GM23248 (cell line): ENCODE measurements at regions not wholly inside any gene's neighbourhood (a gene's known extent, or its start where the extent isn't known, plus 50 kb on each side); places are given as distances from the start of the nearest gene placed in this dataset.

ENCODE experiments used
- DNase-seq: peaks from one replicate; pipeline ENCODE4 v3.0.0-alpha.2; 2015
- H2AFZ ChIP-seq: fragments of 200-600 bp; sonication (generic); 2 replicates; pipeline ENCODE4 v1.6.1; 2016; ENCODE audit warnings: antibody characterized with exemption
- H3F3A ChIP-seq: fragments of 200-600 bp; sonication (generic); 2 replicates; pipeline ENCODE4 v1.6.1; 2016; ENCODE audit warnings: mild to moderate bottlenecking, antibody characterized with exemption, mixed run types; ENCODE audit not compliant: insufficient read depth
- H3K27ac ChIP-seq: fragments of 200-600 bp; sonication (generic); 2 replicates; pipeline ENCODE4 v1.5.1; 2016; ENCODE audit warnings: mild to moderate bottlenecking
- H3K27me3 ChIP-seq: fragments of 200-600 bp; sonication (generic); replicated peaks from 2 replicates; pipeline ENCODE4 v1.6.1; 2016; ENCODE audit warnings: mild to moderate bottlenecking; ENCODE audit not compliant: insufficient read depth
- H3K36me3 ChIP-seq: fragments of 200-600 bp; sonication (generic); 2 replicates; pipeline ENCODE4 v1.6.1; 2016; ENCODE audit warnings: low read depth, mild to moderate bottlenecking
- H3K4me1 ChIP-seq: fragments of 200-600 bp; sonication (generic); 2 replicates; pipeline ENCODE4 v1.6.1; 2016; ENCODE audit warnings: mild to moderate bottlenecking; ENCODE audit not compliant: insufficient read depth
- H3K4me2 ChIP-seq: fragments of 200-600 bp; sonication (generic); one replicate; pipeline ENCODE4 v1.6.1; 2016; ENCODE audit warnings: mild to moderate bottlenecking; ENCODE audit not compliant: unreplicated experiment
- H3K4me3 ChIP-seq: fragments of 200-600 bp; sonication (generic); 2 replicates; pipeline ENCODE4 v1.5.1; 2016; ENCODE audit warnings: mild to moderate bottlenecking
- H3K79me2 ChIP-seq: fragments of 200-600 bp; sonication (generic); 2 replicates; pipeline ENCODE4 v1.6.1; 2016; ENCODE audit warnings: mild to moderate bottlenecking; ENCODE audit not compliant: insufficient read depth
- H3K9ac ChIP-seq: fragments of 200-600 bp; sonication (generic); 2 replicates; pipeline ENCODE4 v1.6.1; 2016; ENCODE audit warnings: mild to moderate bottlenecking
- H3K9me2 ChIP-seq: fragments of 200-600 bp; sonication (generic); 2 replicates; pipeline ENCODE4 v1.6.1; 2016; ENCODE audit warnings: mixed run types, mild to moderate bottlenecking, moderate library complexity; ENCODE audit not compliant: insufficient read depth
- H3K9me3 ChIP-seq: fragments of 200-600 bp; sonication (generic); one replicate; pipeline ENCODE4 v1.6.1; 2017; ENCODE audit warnings: low read depth
- H4K20me1 ChIP-seq: fragments of 200-600 bp; sonication (generic); 2 replicates; pipeline ENCODE4 v1.6.0; 2016; ENCODE audit not compliant: insufficient read depth
- EZH2 ChIP-seq: fragments of 200-600 bp; sonication (generic); IDR thresholded peaks from 2 replicates; pipeline ENCODE4 v1.6.1; 2018; ENCODE audit warnings: antibody characterized with exemption, mild to moderate bottlenecking; ENCODE audit not compliant: insufficient read depth, poor library complexity, severe bottlenecking
- EZH2phosphoT487 ChIP-seq: fragments of 200-600 bp; sonication (generic); IDR thresholded peaks from 2 replicates; pipeline ENCODE4 v1.6.1; 2018; ENCODE audit warnings: antibody characterized with exemption, moderate library complexity, mild to moderate bottlenecking, low read depth; ENCODE audit not compliant: insufficient read depth
- WGBS, 2 experiments: methylation state at CpG; one replicate each; pipeline ENCODE4 v1.1.6; 2015 to 2017; ENCODE audit warnings: low lambda C conversion rate in 2 of 2, low coverage in 1 of 2; ENCODE audit errors: missing lambda C conversion rate in 2 of 2; 5-methylcytosine and 5-hydroxymethylcytosine counted together
- in situ Hi-C: fragments of 300-500 bp; cut with MboI; formaldehyde crosslinking; loops from 2 replicates; pipeline ENCODE4 v1.15.0; 2020

DNA sequence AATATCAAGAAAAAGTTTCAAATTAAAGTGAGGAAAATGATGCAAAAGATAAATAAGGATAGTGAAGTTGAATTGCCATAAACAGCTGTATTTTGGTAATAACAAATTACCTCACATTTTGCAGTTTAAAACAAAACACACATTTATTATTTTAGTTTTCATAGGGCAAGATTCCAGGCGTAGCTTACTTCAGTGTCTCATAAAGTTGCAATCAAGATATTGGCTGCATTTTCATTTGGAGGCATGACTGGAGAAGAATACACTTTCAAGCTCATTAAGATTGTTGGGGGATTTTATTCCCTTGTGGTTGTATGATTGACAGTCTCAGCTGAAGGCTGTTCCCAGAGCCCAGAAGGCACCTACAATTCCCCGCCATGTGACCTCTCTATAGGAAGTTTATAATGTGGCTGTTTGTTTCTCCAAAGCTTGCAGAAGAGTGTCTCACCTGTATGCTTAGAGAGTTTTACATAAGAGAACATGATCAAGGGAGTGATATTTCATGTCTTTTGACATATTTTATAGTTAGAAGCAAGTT, 151.4 kb downstream of the OTOL1 start:
- no peaks in the 10 kb centered on the region for H3K79me2 ChIP-seq
- no peaks in the 10 kb centered on the region for H3F3A ChIP-seq
- H2AFZ ChIP-seq = no peak overlapping the region
- H3K27me3 ChIP-seq = no peaks in the 10 kb centered on the region
- H3K4me1 ChIP-seq = no peaks in the 10 kb centered on the region
- no peak for DNase-seq
- H3K27ac ChIP-seq = no peak overlapping the region
- no peak for TF ChIP-seq EZH2phosphoT487
- TF ChIP-seq EZH2 = no peak
- no peaks in the 10 kb centered on the region for H3K9me2 ChIP-seq
- no peaks in the 10 kb centered on the region for H4K20me1 ChIP-seq
- no peaks in the 10 kb centered on the region for H3K9me3 ChIP-seq
- no peak overlapping the region for H3K4me3 ChIP-seq
- H3K36me3 ChIP-seq = no peaks in the 10 kb centered on the region
- 14 to 17% methylated on average over 2 of the region's 2 CpGs for WGBS, 2 experiments
- in situ Hi-C loops = no loop called here
- no peak overlapping the region for H3K9ac ChIP-seq
- H3K4me2 ChIP-seq = no peak overlapping the region

DNA sequence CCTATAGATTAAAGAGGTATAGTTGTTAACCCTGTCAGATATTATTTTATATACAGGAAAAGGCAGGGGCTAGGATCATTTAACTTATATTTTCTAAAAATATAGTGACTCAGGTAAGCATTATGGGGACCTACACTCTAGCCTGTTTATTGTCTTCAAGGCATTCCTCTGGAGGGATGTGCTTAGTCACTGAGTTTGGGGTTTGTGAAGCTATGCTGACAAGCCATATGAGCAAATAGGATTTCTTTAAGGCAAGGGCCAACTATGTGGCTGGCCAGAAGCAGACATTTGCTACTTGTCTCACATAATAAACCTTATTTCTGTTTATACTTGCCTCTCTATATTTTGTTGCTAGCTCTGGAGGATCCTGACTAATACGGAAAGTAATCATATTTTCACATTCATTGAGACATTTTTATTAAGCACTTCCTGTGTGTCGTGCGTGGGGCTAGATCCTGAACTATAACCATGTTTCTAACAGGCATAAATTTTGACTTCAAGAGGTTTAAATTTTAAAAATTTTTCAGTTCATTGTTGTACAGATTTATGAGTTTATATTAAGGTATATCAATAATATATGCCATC, 153.4 kb downstream of the OTOL1 start:
- H3K4me3 ChIP-seq = no peak overlapping the region
- no peaks in the 10 kb centered on the region for H3K79me2 ChIP-seq
- no peak overlapping the region for H3K27ac ChIP-seq
- H3K9me3 ChIP-seq = no peaks in the 10 kb centered on the region
- no peaks in the 10 kb centered on the region for H3K36me3 ChIP-seq
- WGBS, 2 experiments = 54 to 56% methylated on average over 3 of the region's 3 CpGs
- no peaks in the 10 kb centered on the region for H3K4me1 ChIP-seq
- H3K9ac ChIP-seq = no peak overlapping the region
- no peaks in the 10 kb centered on the region for H3K27me3 ChIP-seq
- H3F3A ChIP-seq = no peaks in the 10 kb centered on the region
- DNase-seq = no peak
- TF ChIP-seq EZH2phosphoT487 (no peak), EZH2 (no peak)
- no peak overlapping the region for H2AFZ ChIP-seq
- H4K20me1 ChIP-seq = no peaks in the 10 kb centered on the region
- no peaks in the 10 kb centered on the region for H3K9me2 ChIP-seq
- in situ Hi-C loops = no loop called here
- no peak overlapping the region for H3K4me2 ChIP-seq

DNA sequence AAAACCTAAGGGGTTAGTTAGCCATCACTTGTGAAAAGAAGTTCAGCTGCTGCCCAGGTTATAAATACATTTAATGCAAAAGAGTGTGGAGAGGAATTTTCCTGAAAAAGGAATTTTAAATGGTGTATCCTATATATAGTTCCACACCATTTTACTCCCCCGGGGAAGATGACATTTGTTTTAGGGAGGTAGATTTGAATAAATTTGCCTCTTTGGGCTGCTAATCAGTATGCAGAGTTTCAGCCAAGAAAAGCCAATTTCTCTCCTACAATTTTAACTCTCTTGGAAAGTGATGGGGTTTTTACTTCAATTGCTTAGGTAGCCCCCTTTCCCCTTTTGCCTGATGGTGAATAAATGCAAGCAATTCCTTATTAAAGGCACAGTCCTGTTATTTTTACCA, 161.2 kb downstream of the OTOL1 start:
- no peaks in the 10 kb centered on the region for H3K9me3 ChIP-seq
- no peak overlapping the region for H3K4me3 ChIP-seq
- WGBS, 2 experiments = 23 to 42% methylated on average over 1 of the region's 1 CpG
- H2AFZ ChIP-seq = no peak overlapping the region
- DNase-seq = no peak
- no peaks in the 10 kb centered on the region for H4K20me1 ChIP-seq
- no peaks in the 10 kb centered on the region for H3K27me3 ChIP-seq
- no peak overlapping the region for H3K27ac ChIP-seq
- H3K79me2 ChIP-seq = no peaks in the 10 kb centered on the region
- no peak overlapping the region for H3K4me2 ChIP-seq
- no peaks in the 10 kb centered on the region for H3K9me2 ChIP-seq
- no peaks in the 10 kb centered on the region for H3F3A ChIP-seq
- H3K36me3 ChIP-seq = no peaks in the 10 kb centered on the region
- H3K4me1 ChIP-seq = no peaks in the 10 kb centered on the region
- no peak for TF ChIP-seq EZH2phosphoT487
- no peak for TF ChIP-seq EZH2
- in situ Hi-C loops = no loop called here
- H3K9ac ChIP-seq = no peak overlapping the region

DNA sequence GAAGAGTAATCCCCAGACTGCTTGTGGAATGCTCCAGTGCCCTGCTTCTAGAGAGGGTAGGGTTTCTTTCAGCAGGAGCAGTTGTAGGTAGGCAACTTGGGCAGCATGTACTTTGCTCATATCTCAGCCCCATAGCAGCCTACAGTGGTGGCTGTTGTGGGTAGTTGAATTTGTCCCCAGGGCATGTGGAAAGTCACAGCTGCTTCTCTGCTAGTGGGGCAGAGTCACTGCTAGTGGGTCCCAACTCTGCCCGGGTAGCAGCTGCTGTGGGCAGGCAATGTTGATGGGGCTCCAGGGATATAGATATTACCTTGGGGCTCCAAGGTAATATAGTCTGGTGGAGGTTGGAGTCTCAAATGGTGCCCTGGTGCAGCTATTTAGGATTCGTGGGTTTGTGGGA, 174.5 kb downstream of the OTOL1 start:
- no peak for TF ChIP-seq EZH2
- no peak for TF ChIP-seq EZH2phosphoT487
- in situ Hi-C loops = no loop called here

More for the DNA sequence above, 174.5 kb downstream of the OTOL1 start:
- DNase-seq = no peak
- Histone ChIP-seq H4K20me1 (no peaks in the 10 kb centered on the region), H3F3A (no peaks in the 10 kb centered on the region), H3K9me2 (no peaks in the 10 kb centered on the region), H3K9me3 (peaks cover 3% of the 10 kb centered on the region), H3K36me3 (no peaks in the 10 kb centered on the region), H3K4me1 (no peaks in the 10 kb centered on the region), H3K9ac (no peak overlapping the region), H3K4me2 (no peak overlapping the region), H3K79me2 (no peaks in the 10 kb centered on the region), H3K27me3 (no peaks in the 10 kb centered on the region), H3K27ac (no peak overlapping the region), H3K4me3 (no peak overlapping the region), H2AFZ (no peak overlapping the region)
- WGBS, 2 experiments = 23% methylated on average over 2 of the region's 2 CpGs
